ENCODE measurements at regions not wholly inside any gene's neighbourhood (a gene's known extent, or its start where the extent isn't known, plus 50 kb on each side); places are given as distances from the start of the nearest gene placed in this dataset.

DNA sequence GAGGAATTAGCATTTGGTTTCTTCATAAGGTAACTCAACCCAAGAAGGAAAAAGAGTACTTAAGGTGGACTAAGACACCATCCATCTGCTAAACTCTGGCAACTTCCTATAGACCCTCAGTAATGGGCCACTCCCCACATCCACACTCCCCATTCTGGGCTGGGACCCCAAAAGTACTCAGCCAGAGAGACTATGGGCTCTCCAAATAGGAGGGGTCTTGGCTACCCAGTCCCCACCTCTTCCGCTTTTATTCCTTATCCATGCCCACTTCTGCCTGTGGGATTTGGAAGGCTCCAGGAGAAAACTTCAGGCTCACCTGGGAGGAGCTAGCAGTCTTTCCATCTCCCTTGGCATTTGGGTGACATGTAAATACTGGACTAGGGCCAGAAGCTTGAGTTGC lies 164.5 kb upstream of the CCL2 start:
- CTCF ChIA-PET, result no interaction called here

DNA sequence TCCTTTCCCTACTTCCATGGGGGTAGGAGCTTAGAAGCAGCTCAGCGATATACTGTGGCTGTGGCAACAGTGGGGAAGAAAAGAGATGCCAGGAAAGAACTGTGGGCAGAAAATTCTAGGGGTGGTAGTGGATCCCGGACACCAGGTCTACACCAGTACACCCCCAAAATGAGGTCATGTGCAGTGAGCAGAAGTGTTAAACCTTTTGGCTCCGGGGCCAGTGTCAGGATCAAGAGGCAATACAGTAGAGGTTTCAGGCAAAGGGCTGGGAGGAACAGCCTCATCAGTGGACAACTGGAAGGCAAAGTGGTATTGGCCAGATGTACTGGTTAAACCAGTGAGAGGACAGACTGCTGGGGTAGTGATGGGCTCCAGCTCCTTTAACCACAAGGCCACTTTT lies 163.1 kb upstream of the CCL2 start:
- no peak overlapping the region for H3K4me3 ChIP-seq (ENCODE audit: low read depth, low read length)
- peaks cover 15% of the 10 kb centered on the region for H3K9me3 ChIP-seq (ENCODE audit: control insufficient read depth, insufficient read depth, low read length)
- ChIA-PET POLR2A (no interaction called here), CTCF (no interaction called here)
- H3K27ac ChIP-seq (ENCODE audit: low read depth, low read length), result no peak overlapping the region
- TF ChIP-seq, protein P1, sequence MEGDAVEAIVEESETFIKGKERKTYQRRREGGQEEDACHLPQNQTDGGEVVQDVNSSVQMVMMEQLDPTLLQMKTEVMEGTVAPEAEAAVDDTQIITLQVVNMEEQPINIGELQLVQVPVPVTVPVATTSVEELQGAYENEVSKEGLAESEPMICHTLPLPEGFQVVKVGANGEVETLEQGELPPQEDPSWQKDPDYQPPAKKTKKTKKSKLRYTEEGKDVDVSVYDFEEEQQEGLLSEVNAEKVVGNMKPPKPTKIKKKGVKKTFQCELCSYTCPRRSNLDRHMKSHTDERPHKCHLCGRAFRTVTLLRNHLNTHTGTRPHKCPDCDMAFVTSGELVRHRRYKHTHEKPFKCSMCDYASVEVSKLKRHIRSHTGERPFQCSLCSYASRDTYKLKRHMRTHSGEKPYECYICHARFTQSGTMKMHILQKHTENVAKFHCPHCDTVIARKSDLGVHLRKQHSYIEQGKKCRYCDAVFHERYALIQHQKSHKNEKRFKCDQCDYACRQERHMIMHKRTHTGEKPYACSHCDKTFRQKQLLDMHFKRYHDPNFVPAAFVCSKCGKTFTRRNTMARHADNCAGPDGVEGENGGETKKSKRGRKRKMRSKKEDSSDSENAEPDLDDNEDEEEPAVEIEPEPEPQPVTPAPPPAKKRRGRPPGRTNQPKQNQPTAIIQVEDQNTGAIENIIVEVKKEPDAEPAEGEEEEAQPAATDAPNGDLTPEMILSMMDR (IDR thresholded peaks at IDR 0.05; ENCODE audit: low read depth, low read length), result no peak
- no peaks in the 10 kb centered on the region for H3K27me3 ChIP-seq (ENCODE audit: control insufficient read depth, insufficient read depth, low read length)
- DNase-seq (ENCODE audit: low read depth, low spot score), result no peak

More for the DNA sequence above, 164.5 kb upstream of the CCL2 start:
- Histone ChIP-seq H3K4me3 (ENCODE audit: low read depth, low read length) (no peak overlapping the region), H3K27me3 (ENCODE audit: control insufficient read depth, insufficient read depth, low read length) (no peaks in the 10 kb centered on the region), H3K27ac (ENCODE audit: low read depth, low read length) (no peak overlapping the region), H3K9me3 (ENCODE audit: control insufficient read depth, insufficient read depth, low read length) (peaks cover 15% of the 10 kb centered on the region)
- TF ChIP-seq, protein P1 (IDR thresholded peaks at IDR 0.05; ENCODE audit: low read depth, low read length), result no peak
- POLR2A ChIA-PET, result no interaction called here
- DNase-seq (ENCODE audit: low read depth, low spot score), result no peak

DNA sequence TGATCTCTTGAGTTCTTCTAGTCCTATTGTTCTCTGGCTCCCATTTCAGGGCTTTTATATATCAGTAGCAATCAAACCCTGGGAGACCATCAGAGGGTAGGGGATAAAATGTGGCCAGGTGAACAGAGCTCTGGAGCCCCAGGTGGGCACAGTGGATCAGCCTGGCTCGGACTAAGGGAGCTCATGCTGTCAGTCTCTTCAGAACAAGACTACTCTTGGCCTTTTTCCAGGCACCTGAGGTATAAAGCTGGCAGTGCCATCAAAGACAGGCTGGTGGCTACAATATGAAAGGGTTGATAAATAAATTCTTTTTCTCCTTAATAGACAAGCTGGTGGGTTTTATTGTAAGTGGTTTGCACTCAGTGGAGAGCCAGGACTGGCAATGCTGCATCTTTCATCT lies 160.0 kb upstream of the CCL2 start:
- POLR2A ChIA-PET, result no interaction called here
- Histone ChIP-seq H3K9me3 (ENCODE audit: control insufficient read depth, insufficient read depth, low read length) (peaks cover 6% of the 10 kb centered on the region; the same call in 1 of the 2 replicates), H3K27me3 (ENCODE audit: control insufficient read depth, insufficient read depth, low read length) (no peaks in the 10 kb centered on the region), H3K4me3 (ENCODE audit: low read depth, low read length) (no peak overlapping the region), H3K27ac (ENCODE audit: low read depth, low read length) (no peak overlapping the region)
- TF ChIP-seq, protein P1 (IDR thresholded peaks at IDR 0.05; ENCODE audit: low read depth, low read length), result no peak
- CTCF ChIA-PET, result no interaction called here
- no peak for DNase-seq (ENCODE audit: low read depth, low spot score)

DNA sequence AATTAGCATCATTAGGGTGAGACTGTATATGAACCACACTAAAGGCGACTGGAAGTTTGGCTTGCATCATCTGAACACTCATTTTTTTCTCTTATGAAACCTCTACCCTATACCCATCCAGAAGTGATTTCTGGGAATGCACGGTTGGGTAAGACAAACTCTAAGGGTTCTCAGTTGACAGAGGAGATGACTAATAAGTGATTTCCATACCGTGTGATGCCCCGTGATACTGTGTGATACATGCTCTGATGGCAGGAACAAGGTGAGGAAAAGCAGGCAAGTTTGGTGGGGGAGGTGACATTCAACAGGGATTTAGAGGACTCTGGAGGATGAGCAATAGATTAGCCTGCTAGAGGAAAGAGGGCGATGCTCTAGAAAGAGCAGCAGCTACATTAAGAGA lies 156.4 kb upstream of the CCL2 start:
- H3K9me3 ChIP-seq (ENCODE audit: control insufficient read depth, insufficient read depth, low read length), result peaks cover 3% of the 10 kb centered on the region; the same call in 1 of the 2 replicates
- H3K4me3 ChIP-seq (ENCODE audit: low read depth, low read length), result no peak overlapping the region
- TF ChIP-seq, protein P1 (IDR thresholded peaks at IDR 0.05; ENCODE audit: low read depth, low read length), result no peak
- ChIA-PET POLR2A (no interaction called here), CTCF (no interaction called here)
- no peak for DNase-seq (ENCODE audit: low read depth, low spot score)
- no peaks in the 10 kb centered on the region for H3K27me3 ChIP-seq (ENCODE audit: control insufficient read depth, insufficient read depth, low read length)
- H3K27ac ChIP-seq (ENCODE audit: low read depth, low read length), result no peak overlapping the region

DNA sequence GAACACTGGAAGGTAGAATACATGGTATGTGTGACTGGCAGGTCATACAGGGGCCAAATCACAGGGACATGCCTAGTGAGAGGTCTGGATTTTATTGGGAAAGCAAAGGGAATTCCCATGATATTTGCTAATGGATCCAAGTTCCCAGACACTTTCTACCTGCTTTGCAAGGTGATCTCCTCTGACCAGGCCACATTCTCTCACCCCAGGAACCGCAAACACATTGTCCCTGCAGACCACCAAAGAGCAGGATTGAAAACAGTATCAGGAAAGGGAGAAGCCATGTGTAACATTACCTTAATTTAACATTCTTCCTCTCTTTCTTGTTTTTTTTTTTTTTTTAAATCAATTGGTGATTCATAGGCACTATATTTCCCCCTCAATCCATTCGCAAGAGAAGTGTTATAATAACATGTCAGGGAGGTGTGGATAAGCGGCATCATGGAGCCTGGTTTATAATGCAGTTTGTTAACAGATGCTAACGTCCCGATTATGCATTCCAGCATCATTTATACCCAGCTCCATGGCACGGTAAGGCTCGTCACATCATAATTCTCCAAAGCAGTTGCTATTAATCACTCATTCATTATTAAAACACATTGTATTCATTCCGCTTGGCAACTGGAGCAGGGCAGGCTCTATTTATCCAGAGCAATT lies 155.1 kb upstream of the CCL2 start:
- TF ChIP-seq, protein P1 (IDR thresholded peaks at IDR 0.05; ENCODE audit: low read depth, low read length), result no peak
- H3K27me3 ChIP-seq (ENCODE audit: control insufficient read depth, insufficient read depth, low read length), result no peaks in the 10 kb centered on the region
- H3K9me3 ChIP-seq (ENCODE audit: control insufficient read depth, insufficient read depth, low read length), result no peaks in the 10 kb centered on the region; the same call in 1 of the 2 replicates
- CTCF ChIA-PET, result no interaction called here
- no peak for DNase-seq (ENCODE audit: low read depth, low spot score)
- H3K4me3 ChIP-seq (ENCODE audit: low read depth, low read length), result no peak overlapping the region
- H3K27ac ChIP-seq (ENCODE audit: low read depth, low read length), result no peak overlapping the region
- POLR2A ChIA-PET, result no interaction called here

Measured in AG04450 (cell line).